Effector CD4-positive, alpha-beta T cell (primary cell): ENCODE measurements at regions not wholly inside any gene's neighbourhood (a gene's known extent, or its start where the extent isn't known, plus 50 kb on each side); places are given as distances from the start of the nearest gene placed in this dataset.

Experiments
- DNase-seq: peaks from one replicate; pipeline ENCODE4 v3.0.0-alpha.2; 2020

DNA sequence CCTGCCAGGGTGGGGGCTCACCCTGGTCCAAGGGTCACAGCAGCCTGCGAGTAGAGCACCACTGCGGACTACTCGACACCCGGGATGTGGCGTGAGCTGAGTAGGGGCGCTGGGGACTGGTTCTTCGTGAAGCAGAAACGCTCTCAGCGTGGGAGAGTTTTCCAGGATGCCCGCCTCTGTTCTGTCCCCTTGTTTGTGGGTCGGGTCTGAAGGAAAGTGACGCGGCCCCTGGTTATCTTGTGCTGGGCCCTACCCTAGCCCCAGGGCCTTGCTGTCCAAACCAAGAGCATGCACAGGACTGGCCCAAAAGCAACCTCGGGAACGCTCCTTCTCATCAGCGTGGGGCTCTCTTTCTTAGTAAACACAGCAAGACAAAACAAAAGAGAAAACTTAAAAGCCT is 303.3 kb downstream of the IRF8 start:
- DNase-seq, result no peak

DNA sequence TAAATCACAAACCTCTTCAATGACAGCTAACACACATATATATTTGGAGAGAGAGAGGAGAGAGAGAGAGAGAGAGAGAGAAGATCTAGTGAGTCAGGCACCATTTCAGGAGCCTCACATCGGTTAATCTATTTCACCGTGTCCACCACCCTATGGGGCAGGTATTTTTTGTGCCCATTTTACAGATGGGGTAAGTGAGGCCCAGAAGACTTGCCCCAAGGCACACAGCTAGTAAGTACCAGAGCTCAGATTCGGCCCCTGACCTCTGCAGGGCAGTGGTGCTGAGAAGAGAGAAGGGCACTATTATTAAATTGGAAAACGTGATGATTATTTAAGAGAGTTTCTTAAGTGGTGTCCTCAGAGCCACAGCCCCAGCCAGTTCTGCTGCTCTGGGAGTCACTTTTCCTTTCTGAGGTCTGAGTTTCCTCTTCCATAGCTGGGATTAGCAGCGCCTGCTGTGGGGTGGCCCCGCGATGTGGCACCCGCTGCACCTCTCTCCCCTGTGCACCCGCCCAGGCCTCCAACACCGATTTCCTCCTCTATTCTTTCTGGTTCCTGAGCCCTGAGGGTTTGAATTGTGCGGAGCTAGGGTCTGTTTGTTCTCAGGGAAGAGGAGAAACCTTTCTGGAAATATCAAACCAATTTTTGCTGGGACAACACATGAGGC is 303.9 kb downstream of the IRF8 start:
- DNase-seq, result no peak

DNA sequence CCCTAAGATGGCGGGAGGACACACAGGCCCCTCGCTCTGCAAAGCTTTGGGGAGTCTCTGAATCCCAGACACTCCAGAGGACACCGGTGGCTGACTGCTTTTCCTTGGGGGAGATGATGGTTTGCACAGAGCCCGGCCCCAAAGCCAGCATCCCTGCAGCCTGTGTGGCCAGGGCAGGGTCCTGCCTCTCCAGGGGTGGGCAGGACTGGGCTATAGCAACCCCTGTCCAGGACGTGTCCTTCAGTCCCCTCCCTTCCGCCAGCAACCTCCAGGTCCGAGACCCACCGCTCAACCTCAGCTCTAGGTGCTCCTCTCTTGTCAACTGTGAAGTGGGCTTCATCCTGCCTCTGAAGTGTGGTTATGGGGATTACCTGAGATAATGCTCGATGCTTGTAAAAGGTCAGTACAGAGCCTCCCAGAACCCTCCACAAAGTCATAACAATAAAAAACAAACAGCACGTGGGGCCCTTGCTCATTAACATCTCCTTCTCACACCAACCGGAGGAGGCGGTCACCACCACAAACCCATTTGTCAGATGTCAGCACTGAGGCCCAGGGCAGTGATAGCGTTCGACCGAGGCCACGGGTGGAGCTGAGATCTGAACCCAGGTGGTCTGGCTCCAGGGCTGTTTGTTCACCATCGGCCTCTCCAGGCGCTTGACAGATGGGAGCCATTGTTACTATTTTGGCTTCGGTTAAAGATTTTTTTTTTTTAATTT is 304.8 kb downstream of the IRF8 start:
- DNase-seq, result no peak

GRCh38 chr16:86205521-86206245 is 304.6 kb upstream of the FOXF1 start:
- DNase-seq, result no peak

DNA sequence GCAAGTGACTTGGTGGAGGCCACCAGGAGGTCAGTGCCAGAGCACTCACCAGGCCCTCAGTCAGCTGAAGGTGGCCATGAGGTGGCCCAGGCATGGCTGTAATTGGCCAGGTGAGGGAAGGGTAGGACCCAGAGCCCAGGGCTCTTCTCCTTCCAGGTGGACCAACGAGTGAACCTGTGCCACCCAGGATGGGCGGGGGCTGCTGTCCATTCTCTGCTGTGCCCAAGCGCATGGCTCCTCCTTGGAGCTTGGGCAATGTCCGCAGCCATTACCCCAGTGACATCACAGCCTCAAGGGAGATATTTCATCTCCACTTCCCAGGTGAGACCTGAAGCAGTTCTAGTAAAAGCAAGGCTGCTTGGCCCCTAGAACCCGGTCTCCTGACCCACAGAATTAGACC is 303.0 kb upstream of the FOXF1 start:
- no peak for DNase-seq

GRCh38 chr16:86209202-86209601 is 301.1 kb upstream of the FOXF1 start:
- DNase-seq, result no peak

DNA sequence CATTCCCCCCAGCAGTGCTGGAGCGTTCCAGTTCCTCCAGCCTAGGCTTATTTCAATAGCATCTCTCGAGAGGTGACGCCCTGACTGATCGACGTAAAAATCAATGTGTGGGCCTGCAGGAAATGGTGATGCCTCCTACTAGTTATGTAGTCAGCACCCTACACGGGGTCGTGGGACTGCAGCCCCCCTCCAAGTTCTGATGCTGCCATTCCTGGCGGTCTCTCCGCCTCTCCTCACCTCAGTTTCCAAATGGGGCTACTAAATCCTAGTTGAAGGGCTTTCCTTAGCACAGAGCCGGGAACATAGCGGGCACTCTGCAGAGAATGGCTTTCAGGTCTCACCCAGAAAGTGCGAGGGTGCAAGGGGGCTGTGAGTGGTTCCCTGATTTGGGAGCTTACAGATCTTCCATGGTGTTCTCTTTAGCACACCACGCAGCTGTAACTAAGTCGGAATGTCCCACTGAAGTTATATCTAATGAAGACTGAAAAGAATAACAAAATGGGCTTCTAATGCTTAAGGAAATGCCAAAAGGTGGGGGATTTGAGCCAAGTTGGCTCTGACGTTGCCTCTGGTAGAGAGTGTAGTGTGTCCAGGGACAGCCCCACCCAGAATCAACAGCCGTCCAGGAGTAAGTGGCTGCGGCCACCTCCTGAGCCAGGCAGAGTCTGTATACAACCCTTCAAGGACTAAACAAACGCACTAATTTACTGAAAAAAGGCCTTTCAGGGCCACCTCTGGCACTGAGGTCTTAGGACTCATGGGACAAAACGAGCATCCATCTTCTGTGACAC is 299.7 kb upstream of the FOXF1 start:
- no peak for DNase-seq

DNA sequence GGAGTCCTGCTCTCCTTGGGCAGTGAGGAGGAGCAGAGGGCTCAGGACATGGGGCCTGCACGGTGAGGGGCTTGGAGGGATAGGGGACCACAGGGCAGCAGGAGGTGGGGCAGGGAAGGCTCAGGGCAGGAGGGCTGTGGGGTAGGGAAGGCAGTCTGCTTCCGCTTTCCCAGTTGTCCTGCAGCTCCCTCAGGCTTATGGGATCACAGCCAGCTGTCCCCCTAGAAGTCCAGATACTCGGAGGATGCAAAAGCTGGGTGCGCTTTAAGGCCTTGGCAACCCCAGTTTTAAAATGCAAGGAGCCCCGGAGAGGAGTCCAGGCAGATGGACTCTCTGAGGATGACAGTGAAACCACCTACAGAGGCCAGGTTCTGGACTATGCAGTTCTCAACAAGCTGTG is 299.1 kb upstream of the FOXF1 start:
- DNase-seq, result no peak

DNA sequence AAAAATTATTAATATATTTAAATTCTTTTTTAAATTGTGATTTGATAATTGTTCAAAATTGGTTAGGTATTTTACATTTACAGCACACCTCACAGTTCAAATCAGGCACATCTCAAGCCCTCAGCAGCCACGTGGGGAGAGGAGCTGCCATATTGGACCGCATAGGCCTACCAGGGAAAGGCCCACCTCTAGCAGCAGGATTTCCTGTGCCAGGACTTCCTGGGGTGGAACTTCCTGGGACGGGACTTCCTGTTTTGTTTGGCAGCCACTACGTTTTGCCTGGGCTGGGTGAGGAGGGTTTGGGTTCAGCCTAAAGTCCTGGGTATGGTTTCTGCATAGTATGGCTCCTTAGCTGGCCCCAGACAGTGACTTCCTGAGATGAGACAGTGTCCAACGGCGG is 298.5 kb upstream of the FOXF1 start:
- no peak for DNase-seq

DNA sequence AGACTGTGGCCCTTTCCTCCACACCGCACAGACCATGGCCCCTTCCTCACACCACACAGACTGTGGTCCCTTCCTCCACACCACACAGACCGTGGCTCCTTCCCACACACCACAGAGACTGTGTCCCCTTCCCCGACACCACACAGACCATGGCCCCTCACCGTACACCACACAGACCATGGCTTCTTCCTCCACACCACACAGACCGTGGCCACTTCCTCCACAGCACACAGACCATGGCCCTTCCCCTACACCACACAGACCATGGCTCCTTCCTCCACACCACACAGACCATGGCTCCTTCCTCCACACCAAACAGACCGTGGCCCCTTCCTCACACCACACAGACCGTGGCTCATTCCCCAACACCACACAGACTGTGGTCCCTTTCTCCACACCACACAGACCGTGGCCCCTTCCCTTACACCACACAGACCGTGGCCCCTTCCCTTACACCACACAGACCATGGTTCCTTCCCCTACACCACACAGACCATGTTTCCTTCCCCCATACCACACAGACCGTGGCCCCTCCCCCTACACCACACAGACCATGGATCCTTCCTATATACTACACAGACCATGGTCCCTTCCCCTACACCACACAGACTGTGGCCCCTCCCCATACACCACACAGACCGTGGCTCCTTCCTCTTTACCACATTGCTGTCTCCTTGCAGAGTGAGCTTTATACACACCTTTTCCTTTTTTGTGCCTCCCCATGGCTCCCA is 297.5 kb upstream of the FOXF1 start:
- DNase-seq, result no peak

DNA sequence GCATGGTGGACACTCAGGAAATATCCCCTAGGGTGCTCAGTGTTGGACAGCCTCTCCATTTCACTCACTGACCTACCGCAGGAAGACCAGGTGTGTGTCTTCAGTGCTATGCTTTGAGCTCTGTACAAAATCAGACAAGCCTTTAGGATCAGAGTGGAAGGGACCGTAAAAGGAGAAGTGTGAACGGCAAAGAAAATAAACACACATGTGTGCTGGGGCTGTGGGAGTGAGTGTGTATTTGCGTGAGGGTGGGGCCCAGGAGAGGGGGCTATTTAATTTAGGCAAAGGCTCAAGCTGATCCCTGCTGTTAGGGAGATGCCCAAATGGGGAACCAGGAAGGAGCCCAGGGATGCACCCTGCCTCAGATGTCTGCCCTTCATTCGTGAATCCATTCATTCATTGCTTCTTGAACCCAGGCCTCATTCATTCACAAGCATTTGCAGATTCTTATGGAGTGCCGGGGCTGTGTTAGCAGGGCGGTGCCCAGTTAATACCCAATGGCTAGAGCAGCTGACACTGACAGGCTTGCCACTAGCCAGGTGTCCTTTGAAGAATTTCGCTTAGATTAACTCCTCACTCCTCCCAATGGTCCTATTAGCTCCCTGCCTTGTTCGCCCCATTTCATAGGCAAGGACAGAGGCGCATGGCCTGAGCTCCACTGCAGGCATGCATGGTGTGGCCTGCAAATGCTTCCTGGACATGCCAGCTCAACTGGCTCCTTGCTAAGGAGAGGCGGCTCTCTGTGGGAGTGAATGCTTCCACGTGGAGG is 296.7 kb upstream of the FOXF1 start:
- no peak for DNase-seq

DNA sequence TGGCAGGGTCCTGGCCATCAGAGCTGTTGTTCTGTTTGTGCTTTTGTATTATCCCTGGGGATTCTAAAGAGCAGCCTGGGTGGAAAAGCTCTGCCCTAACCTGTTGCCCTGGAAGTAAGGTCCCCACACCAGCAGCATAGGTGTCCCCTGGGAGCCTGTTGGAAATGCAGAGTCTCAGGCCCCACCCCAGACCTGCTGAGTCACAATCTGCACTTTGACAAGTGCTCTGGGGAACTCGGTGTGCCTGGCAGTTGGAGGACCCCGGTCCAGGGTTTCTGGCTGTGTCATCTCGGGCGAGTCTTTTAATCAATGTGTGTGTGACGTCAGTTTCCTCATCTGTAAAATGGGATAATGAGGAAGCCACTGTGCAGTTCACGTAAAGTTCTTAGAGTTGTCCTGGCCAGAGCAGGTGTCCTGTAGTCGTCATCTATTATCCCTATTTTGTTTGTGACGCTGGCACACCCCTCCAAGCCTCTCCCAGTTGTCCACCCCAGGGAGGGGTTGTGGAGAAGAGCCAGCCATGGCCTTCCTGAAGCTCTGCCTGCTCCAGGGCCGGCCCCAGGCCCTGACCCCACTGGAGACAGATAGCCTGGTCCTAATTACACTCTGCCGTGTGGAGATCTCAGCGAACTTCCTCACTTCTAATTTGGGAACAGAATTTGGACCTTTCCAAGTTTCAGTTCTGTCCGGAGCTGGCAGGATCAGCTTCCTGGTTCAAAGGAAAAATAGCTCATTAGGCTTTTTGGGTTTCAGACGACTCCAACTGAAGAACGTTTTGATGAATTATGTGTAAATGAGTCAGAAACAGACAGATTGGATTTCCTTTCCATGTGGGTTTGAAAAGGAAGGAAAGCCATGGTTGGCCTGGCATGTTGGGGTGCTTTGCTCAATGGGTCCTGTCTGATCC is 295.7 kb upstream of the FOXF1 start:
- DNase-seq, result no peak

DNA sequence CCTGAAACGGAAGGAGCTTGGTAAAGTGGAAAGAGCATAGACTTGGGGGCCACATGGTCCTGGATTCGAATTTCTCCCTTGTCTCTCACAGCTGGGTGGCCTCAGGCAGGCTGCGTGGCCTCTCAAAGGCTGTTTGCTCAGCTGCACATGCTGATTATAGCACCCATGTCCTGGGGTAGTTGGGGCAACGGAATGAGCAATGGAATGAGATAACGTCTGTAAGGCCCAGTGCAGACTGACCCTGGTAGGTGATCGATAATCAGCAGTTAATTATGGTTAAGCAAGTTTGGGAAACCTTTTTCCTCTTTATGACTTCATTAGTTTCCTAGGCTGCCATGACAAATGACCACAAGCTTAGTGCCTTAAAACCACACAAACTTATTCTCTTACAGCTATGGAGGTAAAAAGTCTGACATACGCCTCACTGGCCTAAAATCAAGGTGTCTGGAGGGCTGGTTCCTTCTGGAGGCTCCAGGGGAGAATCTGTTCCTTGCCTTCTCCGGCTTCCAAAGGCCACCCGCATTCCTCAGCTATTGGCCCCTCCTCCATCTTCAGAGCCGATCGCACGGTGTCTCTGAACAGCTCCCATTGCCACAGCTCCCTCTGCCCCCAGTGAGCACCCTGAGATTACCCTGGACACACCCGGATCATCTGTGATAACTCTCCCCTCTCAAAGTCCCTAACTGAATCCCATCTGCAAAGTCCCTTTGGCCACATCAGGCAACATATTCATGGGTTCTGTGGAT is 294.9 kb upstream of the FOXF1 start:
- DNase-seq, result no peak

- DNase-seq, result no peak
Measured at GRCh38 chr16:86215979-86216585, 294.2 kb upstream of the FOXF1 start.

GRCh38 chr16:86216591-86216990 is 293.7 kb upstream of the FOXF1 start:
- DNase-seq, result no peak

- DNase-seq, result no peak
Measured at GRCh38 chr16:86217001-86217890, 293.1 kb upstream of the FOXF1 start.

DNA sequence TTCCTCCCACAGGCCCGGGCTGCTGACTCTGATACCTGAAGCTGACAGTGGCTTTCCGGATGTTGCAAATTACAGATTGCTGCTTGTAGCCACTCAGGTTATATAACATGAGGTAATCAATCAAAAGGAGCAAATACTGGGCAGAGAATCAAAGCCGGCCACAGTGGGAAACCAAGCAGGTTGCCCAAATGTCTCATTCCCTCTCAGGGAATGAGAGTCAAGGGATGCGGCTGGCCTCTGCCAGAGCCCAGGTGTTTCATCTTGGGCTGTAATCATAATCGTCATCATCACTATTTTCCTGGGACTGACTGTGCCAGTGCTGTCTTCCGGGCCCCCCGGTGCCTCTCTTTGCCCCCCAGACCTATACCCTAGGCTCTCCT is 292.4 kb upstream of the FOXF1 start:
- no peak for DNase-seq

- no peak for DNase-seq
Measured at GRCh38 chr16:86218479-86219170, 291.7 kb upstream of the FOXF1 start.
